OCI-LY1 (cell line): ENCODE measurements at regions not wholly inside any gene's neighbourhood (a gene's known extent, or its start where the extent isn't known, plus 50 kb on each side); places are given as distances from the start of the nearest gene placed in this dataset.

ENCODE experiments used
- H2AFZ ChIP-seq: fragments of 200-600 bp; sonication (generic), shearing (Covaris generic); 2 replicates; pipeline ENCODE4 v1.6.0; 2014; ENCODE audit warnings: antibody characterized with exemption, mild to moderate bottlenecking, low read length
- H3F3A ChIP-seq: fragments of 200-600 bp; sonication (generic), shearing (Covaris generic); 2 replicates; pipeline ENCODE4 v1.6.0; 2014; ENCODE audit warnings: mild to moderate bottlenecking, antibody characterized with exemption, low read length, moderate library complexity; ENCODE audit not compliant: insufficient read depth
- H3K27ac ChIP-seq: fragments of 200-600 bp; sonication (generic); 2 replicates; pipeline ENCODE4 v1.5.1; 2014; ENCODE audit warnings: low read length, mixed run types, mild to moderate bottlenecking, low read depth; ENCODE audit not compliant: poor library complexity, severe bottlenecking
- H3K27me3 ChIP-seq: fragments of 200-600 bp; sonication (generic); 2 replicates; pipeline ENCODE4 v1.6.0; 2014; ENCODE audit warnings: antibody characterized with exemption, mild to moderate bottlenecking, low read length, moderate library complexity; ENCODE audit not compliant: insufficient read depth
- H3K36me3 ChIP-seq: fragments of 200-600 bp; sonication (generic); 2 replicates; pipeline ENCODE4 v1.6.1; 2014; ENCODE audit warnings: mild to moderate bottlenecking, antibody characterized with exemption, low read length, moderate library complexity, mixed read lengths; ENCODE audit not compliant: insufficient read depth
- H3K4me1 ChIP-seq: fragments of 200-600 bp; sonication (generic); 2 replicates; pipeline ENCODE4 v1.5.1; 2014; ENCODE audit warnings: mild to moderate bottlenecking, low read length, moderate library complexity; ENCODE audit not compliant: insufficient read depth, severe bottlenecking
- H3K4me2 ChIP-seq: fragments of 200-600 bp; sonication (generic), shearing (Covaris generic); 2 replicates; pipeline ENCODE4 v1.6.1; 2014; ENCODE audit warnings: low read length
- H3K4me3 ChIP-seq: fragments of 200-600 bp; sonication (generic); 2 replicates; pipeline ENCODE4 v1.5.1; 2014; ENCODE audit warnings: low read length, low read depth, mild to moderate bottlenecking, mixed read lengths; ENCODE audit not compliant: poor library complexity, severe bottlenecking
- H3K79me2 ChIP-seq: fragments of 200-600 bp; shearing (Covaris generic); 2 replicates; pipeline ENCODE4 v1.6.1; 2016; ENCODE audit warnings: mixed run types, low read length, mixed read lengths; ENCODE audit not compliant: insufficient read depth
- H3K9ac ChIP-seq: fragments of 200-600 bp; sonication (generic), shearing (Covaris generic); 2 replicates; pipeline ENCODE4 v1.6.1; 2014; ENCODE audit warnings: mild to moderate bottlenecking, low read length, mixed read lengths
- H3K9me2 ChIP-seq: fragments of 200-600 bp; sonication (generic), shearing (Covaris generic); 2 replicates; pipeline ENCODE4 v1.6.1; 2014; ENCODE audit warnings: low read depth, mild to moderate bottlenecking, low read length, mixed read lengths
- H3K9me3 ChIP-seq: fragments of 200-600 bp; shearing (Covaris generic); 2 replicates; pipeline ENCODE4 v1.6.1; 2014; ENCODE audit warnings: low read length, mixed read lengths
- H4K20me1 ChIP-seq: fragments of 200-600 bp; sonication (generic), shearing (Covaris generic); 2 replicates; pipeline ENCODE4 v1.6.0; 2016; ENCODE audit warnings: mild to moderate bottlenecking, low read length; ENCODE audit not compliant: insufficient read depth
- CTCF ChIP-seq: fragments of 200-600 bp; sonication (generic), shearing (Covaris generic); IDR thresholded peaks from 2 replicates; pipeline ENCODE4 v1.5.1; 2017; ENCODE audit warnings: mild to moderate bottlenecking, antibody characterized with exemption, low read length, moderate library complexity, mixed read lengths
- EZH2 ChIP-seq: fragments of 200-600 bp; sonication (generic), shearing (Covaris generic); IDR thresholded peaks from 2 replicates; pipeline ENCODE4 v1.8.0; 2017; ENCODE audit warnings: borderline replicate concordance, mixed run types, mild to moderate bottlenecking, antibody characterized with exemption, low read length, moderate library complexity, mixed read lengths

DNA sequence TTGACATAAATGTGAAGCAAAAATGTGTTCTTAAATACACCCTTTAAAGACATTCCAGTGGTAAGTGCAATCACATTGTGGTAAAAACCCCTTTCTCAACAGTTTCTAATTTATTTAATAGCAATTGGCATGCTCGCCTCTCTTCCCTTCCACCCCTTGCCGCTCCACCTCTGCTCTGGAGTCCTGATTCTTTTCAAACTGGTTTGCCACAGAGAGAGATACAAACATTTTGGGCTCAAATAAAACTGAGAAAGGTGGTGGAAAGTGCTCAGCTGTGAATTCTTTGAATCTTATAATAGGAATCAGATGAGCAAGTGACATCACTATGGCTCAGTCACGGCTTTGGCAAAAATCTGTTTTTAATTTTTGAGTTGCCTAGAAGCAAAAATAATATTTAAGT is 993.9 kb downstream of the GALC start:
- Histone ChIP-seq H3K27me3 (no peaks in the 10 kb centered on the region), H3K79me2 (no peaks in the 10 kb centered on the region), H2AFZ (no peak overlapping the region), H3K4me2 (no peak overlapping the region), H3K36me3 (no peaks in the 10 kb centered on the region), H3K4me1 (no peaks in the 10 kb centered on the region), H3K9ac (no peak overlapping the region), H3K27ac (no peak overlapping the region), H4K20me1 (no peaks in the 10 kb centered on the region), H3K9me3 (no peaks in the 10 kb centered on the region), H3F3A (no peaks in the 10 kb centered on the region), H3K4me3 (no peak overlapping the region), H3K9me2 (no peaks in the 10 kb centered on the region)
- TF ChIP-seq EZH2, result no peak
- TF ChIP-seq CTCF, result no peak

GRCh38 chr14:86997271-86997670 is 995.7 kb downstream of the GALC start:
- Histone ChIP-seq H3K9ac (no peak overlapping the region), H3K9me2 (no peaks in the 10 kb centered on the region), H3K9me3 (no peaks in the 10 kb centered on the region), H3K27me3 (no peaks in the 10 kb centered on the region), H3K36me3 (no peaks in the 10 kb centered on the region), H3K27ac (no peak overlapping the region), H3K4me1 (no peaks in the 10 kb centered on the region), H3K4me2 (no peak overlapping the region), H3K4me3 (no peak overlapping the region), H4K20me1 (no peaks in the 10 kb centered on the region), H3F3A (no peaks in the 10 kb centered on the region), H2AFZ (no peak overlapping the region), H3K79me2 (no peaks in the 10 kb centered on the region)
- no peak for TF ChIP-seq CTCF
- no peak for TF ChIP-seq EZH2

DNA sequence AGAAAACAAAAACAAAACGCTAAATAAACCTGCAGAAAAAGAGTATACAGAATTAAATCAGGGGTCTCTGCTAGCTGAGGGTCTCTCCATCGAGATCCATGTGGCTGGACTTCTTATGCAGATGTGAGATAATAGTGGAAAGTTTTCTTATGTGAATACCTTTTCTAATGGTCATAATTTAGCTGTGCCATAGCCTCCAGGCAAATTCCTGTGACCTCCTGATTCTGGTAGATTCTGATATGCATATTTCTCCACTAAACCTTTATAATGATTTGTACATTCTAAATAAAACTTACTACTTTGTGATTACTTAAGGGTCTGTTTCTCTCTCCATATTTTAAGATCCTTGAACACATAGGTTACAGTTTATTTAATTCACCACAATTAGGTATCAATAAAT is 1002.6 kb downstream of the GALC start:
- no peaks in the 10 kb centered on the region for H3K9me2 ChIP-seq
- no peaks in the 10 kb centered on the region for H3K27me3 ChIP-seq
- H3K9ac ChIP-seq, result no peak overlapping the region
- no peaks in the 10 kb centered on the region for H4K20me1 ChIP-seq
- no peaks in the 10 kb centered on the region for H3F3A ChIP-seq
- H3K4me2 ChIP-seq, result no peak overlapping the region
- no peaks in the 10 kb centered on the region for H3K79me2 ChIP-seq
- no peak for TF ChIP-seq CTCF
- TF ChIP-seq EZH2, result no peak
- H3K27ac ChIP-seq, result no peak overlapping the region
- no peak overlapping the region for H3K4me3 ChIP-seq
- no peaks in the 10 kb centered on the region for H3K9me3 ChIP-seq
- H3K36me3 ChIP-seq, result no peaks in the 10 kb centered on the region
- no peak overlapping the region for H2AFZ ChIP-seq
- no peaks in the 10 kb centered on the region for H3K4me1 ChIP-seq
